ENCODE measurements at regions not wholly inside any gene's neighbourhood (a gene's known extent, or its start where the extent isn't known, plus 50 kb on each side); places are given as distances from the start of the nearest gene placed in this dataset.
"Not testable (repeated sequence)": the region's sequence is repeated elsewhere in the genome, so short reads cannot be mapped to it uniquely, and the experiment has no call there.

DNA sequence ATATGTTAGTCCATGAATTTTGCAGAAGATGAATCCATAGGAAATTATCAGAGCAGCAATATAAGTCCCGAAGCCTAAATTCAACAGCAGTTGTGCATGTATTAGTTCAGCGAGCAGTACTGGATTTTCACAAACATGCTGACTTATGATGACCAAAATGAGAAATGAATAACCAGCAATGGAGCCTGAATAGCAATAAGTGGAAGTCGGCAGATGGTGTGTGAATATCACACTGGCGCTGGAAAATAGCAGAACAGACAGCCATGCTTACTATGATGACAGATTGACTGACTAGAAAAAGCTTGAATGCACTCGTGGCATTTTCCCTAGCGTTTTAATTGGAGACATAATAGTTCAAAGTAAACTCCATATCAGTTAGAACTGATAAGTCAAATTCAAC lies 1114.5 kb downstream of the DSC3 start:
- in situ Hi-C loops (cut with HindIII; ENCODE audit: low pct_ligation_motif_present, low pct_unique_long_range_greater_than_20kb, low sequenced_read_pairs): no loop called here
- no peak for DNase-seq

DNA sequence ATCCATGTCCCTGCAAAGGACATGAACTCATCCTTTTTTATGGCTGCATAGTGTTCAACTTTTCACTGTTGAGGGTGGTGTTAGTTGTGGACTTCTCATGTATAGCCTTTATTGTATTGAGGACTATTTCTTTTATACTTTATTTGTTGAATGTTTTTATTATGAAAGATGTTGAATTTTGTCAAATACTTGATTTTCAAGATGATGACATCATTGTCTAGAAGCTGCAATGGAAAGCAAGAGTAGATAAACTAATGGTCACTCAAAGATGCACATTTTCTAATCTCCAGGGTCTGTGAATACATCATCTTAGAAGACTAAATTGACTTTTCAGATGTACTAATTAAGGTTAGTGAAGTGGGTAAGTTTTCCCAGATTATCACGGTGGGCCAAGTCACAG lies 1117.0 kb downstream of the DSC3 start:
- in situ Hi-C loops (cut with HindIII; ENCODE audit: low pct_ligation_motif_present, low pct_unique_long_range_greater_than_20kb, low sequenced_read_pairs): no loop called here
- no peak for DNase-seq

DNA sequence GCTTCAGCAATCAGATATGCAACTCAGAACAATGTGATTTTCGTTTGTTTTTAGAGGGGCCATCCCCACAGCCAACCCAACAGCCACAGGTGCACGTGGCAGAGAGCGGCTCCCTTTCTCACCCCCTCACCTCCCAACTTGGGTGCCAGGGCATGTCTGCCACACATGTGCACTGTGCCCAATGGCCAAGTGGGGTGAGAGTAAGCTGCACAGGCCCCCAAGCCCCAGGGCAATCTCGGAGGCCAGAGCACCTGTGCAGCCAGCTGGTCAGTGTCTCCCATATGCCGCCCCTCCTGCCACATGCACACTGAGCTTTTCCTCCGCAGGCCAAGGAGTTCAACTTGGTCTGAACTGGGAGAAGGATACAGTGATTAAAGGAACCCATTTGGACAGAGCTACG lies 1130.2 kb downstream of the DSC3 start:
- in situ Hi-C loops (cut with HindIII; ENCODE audit: low pct_ligation_motif_present, low pct_unique_long_range_greater_than_20kb, low sequenced_read_pairs): no loop called here
- DNase-seq: no peak

DNA sequence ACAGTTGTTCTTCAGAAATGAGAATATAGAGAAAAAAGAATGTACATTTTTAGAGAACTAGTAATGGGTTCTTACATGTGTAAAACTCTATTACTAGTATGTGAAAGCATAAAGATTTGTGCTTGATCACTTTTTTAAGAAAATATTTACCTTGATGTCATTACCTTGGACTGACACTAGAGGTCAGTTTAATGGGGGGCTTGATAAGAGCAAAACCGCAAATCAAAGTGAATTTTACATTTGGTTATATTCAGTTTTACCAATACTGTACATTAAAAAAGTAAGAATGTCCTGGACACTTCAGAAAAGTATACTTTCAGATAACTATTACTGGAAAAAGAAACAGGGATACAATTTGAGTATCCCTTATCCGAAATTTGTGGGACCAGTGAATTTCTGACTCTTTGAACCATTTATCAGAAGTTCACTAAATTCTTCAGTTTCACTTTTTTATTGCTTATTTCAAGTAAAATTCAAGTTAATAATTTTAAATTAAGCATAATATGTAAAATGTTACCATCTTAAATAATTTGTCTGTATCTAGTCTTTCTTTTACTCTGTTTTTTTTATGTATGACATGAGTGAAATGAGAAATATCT lies 1149.5 kb downstream of the DSC3 start:
- in situ Hi-C loops (cut with HindIII; ENCODE audit: low pct_ligation_motif_present, low pct_unique_long_range_greater_than_20kb, low sequenced_read_pairs): no loop called here
- peak; percentile 10 for DNase-seq

DNA sequence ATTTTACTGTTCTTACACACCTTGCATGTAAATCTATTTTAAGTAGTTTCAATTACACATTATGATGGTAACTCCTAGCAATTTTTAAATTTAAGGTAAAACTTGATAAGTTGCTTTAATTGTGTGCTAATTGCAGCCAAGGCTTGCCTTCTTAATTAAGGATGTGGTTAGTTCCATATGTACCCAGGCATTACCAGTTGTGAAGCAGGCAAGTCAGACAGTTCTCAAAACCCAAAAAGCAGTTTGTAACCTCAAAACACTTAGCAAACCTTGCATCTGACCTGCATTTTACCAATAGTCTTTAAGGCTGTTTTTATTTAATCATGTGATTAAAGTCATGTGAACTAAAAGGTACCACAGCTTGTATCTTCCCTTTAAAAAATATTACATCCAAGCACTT lies 1159.4 kb downstream of the DSC3 start:
- no peak for DNase-seq
- in situ Hi-C loops (cut with HindIII; ENCODE audit: low pct_ligation_motif_present, low pct_unique_long_range_greater_than_20kb, low sequenced_read_pairs): no loop called here

DNA sequence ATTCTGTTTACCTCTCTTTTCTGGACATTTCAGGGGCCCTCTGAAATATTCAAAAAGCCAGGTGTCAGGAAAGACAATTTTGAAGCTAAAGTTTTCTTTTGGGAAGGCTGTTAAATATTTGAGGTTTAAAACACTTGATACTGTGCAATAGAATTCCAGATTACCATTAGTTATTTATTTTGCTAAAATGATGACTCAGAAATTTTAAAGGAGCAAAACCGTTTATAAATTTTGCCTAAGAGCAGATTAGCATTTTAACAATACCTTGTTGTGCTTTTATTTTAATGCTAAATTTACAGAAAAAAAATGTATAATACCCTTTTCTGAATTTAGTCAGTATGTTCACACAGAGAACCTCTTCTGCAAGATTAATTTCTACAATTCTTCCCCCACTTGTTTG lies 1159.9 kb downstream of the DSC3 start:
- DNase-seq: no peak
- in situ Hi-C loops (cut with HindIII; ENCODE audit: low pct_ligation_motif_present, low pct_unique_long_range_greater_than_20kb, low sequenced_read_pairs): no loop called here

DNA sequence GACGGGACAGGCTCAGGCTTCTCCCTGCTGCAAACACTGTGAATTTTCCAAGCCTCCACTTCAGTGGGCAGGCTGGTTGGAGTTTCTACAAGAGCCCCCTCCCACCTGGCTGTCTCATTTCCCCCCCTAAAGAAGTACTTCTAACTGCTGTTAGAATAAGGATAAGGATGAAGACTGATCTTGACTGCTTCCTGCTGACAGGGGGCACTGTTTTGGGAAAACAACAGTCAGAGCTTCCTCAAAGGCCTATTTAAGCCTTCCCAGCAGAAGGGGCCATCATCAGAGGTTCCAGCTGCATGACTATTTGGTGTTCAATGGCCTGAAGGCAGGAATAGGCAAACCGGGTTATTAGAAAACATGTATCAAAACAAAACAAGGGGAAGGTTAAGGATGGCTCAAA lies 1162.8 kb downstream of the DSC3 start:
- in situ Hi-C loops (cut with HindIII; ENCODE audit: low pct_ligation_motif_present, low pct_unique_long_range_greater_than_20kb, low sequenced_read_pairs): no loop called here

DNA sequence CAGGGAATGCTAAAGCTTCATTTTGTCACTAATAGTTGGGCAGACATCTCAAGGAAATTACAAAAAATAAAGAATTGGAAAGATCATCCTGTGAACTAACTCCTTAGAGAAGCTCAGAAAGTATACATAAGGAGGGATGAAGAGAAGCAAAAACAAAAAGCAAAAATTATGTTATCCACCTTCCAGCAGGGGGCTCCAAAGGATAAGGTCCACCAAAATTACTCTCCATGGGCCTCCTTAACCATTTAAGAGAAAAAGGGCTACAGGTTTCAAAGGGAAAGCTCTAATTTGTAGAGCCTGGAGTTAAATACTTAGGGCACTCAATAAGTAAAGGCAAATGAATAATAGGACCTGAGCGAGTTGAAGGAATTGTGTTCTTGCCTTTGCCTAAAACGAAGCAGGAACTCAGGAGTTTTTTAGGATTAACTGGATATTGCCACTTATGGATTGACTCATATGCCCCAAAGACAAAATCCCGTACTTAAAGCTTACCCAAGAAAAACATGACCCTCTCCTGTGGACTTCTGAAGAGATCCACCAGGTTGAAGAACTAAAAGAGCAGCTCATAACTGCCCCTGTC lies 1167.9 kb downstream of the DSC3 start:
- peak; percentile 50 for DNase-seq
- in situ Hi-C loops (cut with HindIII; ENCODE audit: low pct_ligation_motif_present, low pct_unique_long_range_greater_than_20kb, low sequenced_read_pairs): no loop called here

More for the DNA sequence above, 1162.8 kb downstream of the DSC3 start:
- DNase-seq: no peak

DNA sequence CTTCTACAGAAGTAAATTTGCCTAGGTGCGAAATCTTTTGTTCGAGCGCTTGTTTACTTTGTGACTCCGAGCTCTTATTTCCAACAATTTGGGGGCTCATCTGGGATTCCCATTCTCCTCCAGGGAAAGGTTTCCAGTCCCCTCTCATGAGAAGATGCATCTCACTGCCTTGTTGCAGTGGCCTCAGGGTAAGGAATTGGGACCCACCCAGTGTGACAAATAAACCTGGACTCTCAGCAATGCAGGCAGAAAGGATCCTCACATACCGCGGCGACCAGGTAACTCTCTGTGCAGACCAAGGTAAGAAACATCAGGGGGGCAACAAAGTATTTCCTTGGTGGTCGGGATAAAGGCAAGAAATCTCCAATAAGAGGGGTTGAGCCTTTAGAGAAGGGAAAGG lies 1169.3 kb downstream of the DSC3 start:
- DNase-seq: no peak
- in situ Hi-C loops (cut with HindIII; ENCODE audit: low pct_ligation_motif_present, low pct_unique_long_range_greater_than_20kb, low sequenced_read_pairs): no loop called here

DNA sequence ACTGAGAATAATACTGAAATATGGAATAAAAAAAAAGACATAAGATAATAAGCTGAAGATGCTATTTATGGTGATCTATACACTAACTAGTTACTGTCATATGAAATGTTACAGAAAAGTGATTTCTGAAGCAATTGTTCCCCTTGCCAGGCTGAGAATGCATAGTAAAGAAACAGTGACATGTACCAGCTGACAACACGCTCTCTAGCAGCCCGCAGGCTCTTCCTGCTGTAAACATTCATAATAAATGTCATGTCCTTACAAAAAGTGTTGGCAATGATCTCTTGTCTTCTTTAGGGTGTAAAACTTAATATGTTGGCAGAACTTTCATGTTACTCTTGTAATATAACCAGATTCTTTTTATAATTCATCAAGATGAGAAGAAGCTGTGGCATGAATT lies 1171.3 kb downstream of the DSC3 start:
- in situ Hi-C loops (cut with HindIII; ENCODE audit: low pct_ligation_motif_present, low pct_unique_long_range_greater_than_20kb, low sequenced_read_pairs): no loop called here
- no peak for DNase-seq

DNA sequence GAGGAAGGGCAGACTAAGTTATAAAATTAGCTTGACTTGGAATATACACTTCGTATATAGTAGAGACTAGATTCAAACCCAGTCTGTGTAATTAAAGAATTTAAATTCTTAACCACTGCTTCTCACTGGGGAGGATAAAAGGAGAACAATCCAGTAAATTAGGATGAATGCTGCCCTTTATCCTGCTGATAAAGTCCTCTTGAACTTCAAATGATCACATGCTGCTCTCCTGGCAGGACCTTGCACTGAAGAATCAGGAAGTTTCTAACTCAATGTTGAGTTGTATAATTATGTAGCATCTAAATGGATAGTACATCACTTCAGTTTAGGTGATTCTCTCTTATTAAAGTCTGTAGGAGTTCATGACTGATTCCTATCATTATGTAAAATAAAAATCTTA lies 1179.7 kb downstream of the DSC3 start:
- DNase-seq: no peak
- in situ Hi-C loops (cut with HindIII; ENCODE audit: low pct_ligation_motif_present, low pct_unique_long_range_greater_than_20kb, low sequenced_read_pairs): no loop called here

DNA sequence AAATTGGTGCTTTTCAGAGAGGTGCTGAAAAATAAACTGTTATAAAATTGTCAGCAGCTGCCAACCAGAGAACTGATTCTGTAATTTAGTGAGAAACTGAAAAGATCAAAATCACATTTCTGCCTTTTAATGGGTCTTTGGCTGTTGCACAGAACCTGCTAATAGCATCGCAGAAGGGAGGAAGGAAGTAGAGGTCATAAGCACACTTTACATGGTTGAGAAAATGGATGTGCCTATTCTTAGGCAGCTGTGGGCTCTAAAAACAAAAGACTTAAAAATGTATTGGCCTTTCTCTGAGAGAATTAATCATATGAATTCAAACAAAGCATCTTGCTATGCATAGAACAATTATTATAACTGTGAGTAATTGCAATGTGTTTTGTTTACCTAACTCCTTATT lies 1186.9 kb downstream of the DSC3 start:
- DNase-seq: no peak
- in situ Hi-C loops (cut with HindIII; ENCODE audit: low pct_ligation_motif_present, low pct_unique_long_range_greater_than_20kb, low sequenced_read_pairs): no loop called here

DNA sequence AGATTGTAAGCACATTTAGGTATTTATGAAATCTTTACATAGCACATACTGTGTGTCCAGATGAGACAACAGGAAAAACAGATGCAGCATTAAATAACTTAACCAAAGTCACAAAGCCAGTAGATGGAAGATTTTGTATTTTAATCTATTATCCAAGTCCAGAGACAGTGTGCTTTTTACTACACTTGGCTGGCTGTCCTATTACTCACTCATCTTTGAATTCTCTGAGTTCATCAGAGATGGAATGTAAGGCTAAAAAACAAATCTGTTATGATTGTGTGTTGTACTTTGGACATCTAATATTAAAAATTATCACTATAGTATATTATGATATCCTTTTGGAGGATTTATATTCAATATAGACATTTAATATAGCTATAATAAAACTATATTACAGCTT lies 1189.4 kb downstream of the DSC3 start:
- in situ Hi-C loops (cut with HindIII; ENCODE audit: low pct_ligation_motif_present, low pct_unique_long_range_greater_than_20kb, low sequenced_read_pairs): no loop called here
- DNase-seq: no peak

DNA sequence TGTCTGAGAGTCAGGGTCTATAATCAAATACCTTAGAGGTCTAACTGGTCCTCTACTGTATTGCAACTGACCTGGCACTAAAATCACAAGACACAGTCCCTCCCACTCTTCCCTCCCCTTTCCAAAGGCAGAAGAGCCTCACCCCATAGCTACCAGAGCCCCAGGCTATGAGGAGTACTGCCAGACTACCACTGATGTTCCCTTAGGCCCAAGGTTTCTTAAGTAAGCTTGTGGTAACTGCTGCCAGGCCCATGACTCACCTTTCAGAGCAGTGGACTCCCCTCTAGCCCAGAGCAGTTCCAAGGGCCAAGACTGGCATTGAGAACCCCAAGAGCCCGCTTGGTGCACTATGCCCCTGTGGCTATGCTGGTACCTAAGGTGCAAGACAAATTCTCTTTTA lies 1193.4 kb downstream of the DSC3 start:
- no peak for DNase-seq
- in situ Hi-C loops (cut with HindIII; ENCODE audit: low pct_ligation_motif_present, low pct_unique_long_range_greater_than_20kb, low sequenced_read_pairs): no loop called here

DNA sequence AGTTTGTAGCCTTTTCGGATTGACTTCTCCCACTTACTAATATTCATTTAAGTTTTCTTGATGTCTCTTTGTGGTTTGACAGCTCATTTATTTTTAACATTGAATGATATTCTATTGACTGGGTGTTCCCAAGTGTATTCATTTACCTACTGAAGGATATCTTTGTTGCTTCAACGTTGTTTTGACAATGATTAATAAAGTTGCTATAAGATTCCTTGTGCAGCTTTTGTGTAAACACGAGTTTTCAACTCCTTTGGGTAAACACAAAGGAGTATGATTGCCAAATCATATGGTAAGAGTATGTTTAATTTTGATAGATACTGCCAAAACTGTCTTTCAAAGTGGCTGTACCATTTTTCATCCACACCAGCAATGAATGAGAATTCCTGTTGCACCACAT lies 1200.9 kb downstream of the DSC3 start:
- in situ Hi-C loops (cut with HindIII; ENCODE audit: low pct_ligation_motif_present, low pct_unique_long_range_greater_than_20kb, low sequenced_read_pairs): no loop called here
- no peak for DNase-seq

DNA sequence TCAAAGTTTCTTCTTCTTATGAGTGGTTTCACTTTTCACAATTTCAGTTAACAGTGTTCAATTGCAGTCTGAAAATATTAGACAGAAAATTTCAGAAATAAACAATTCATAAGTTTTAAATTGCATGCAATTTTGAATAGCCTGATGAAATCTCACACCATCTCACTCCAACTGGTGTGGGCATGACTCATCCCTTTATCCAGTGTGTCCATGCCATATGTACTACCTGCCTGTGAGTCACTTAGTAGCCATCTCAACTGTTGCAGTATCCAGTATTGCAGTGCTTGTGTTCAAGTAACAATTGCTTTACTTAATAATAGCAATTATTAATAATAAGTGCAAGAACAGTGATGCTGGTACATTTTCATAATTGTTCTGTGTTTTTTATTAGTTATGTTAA lies 1202.5 kb downstream of the DSC3 start:
- DNase-seq: peak; percentile 72
- in situ Hi-C loops (cut with HindIII; ENCODE audit: low pct_ligation_motif_present, low pct_unique_long_range_greater_than_20kb, low sequenced_read_pairs): no loop called here

DNA sequence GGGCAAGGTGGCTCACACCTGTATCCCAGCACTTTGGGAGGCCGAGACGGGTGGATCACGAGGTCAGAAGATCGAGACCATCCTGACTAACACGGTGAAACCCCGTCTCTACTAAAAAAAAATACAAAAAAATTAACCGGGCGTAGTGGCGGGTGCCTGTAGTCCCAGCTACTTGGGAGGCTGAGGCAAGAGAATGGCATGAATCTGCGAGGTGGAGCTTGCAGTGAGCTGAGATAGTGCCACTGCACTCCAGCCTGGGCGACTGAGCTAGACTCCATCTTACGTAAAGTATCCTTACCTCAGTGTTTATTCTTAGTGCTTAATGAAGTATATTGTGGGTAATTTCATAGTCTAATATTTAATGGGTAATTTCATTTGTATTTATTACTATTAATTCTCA lies 1203.6 kb downstream of the DSC3 start:
- in situ Hi-C loops (cut with HindIII; ENCODE audit: low pct_ligation_motif_present, low pct_unique_long_range_greater_than_20kb, low sequenced_read_pairs): not testable (repeated sequence)

DNA sequence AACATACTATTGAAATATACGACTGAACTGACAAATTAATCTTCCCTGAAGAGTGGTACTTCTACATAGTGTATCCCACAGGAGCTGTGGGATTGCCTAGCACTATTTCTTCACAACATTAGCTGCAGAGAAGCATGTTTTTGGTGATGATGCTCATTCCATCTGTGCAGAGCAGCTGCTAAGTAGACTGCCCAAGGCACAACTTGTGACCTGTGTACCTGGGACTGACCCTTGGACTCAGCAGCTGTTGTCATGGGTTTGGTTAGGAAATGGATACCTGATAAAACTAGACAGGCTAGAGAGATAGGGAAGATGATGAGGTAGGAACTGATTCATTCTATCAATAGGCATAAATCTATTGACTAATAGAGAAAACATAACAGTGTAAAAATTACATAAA lies 1204.0 kb downstream of the DSC3 start:
- DNase-seq: no peak
- in situ Hi-C loops (cut with HindIII; ENCODE audit: low pct_ligation_motif_present, low pct_unique_long_range_greater_than_20kb, low sequenced_read_pairs): no loop called here

More for the DNA sequence above, 1203.6 kb downstream of the DSC3 start:
- DNase-seq: not testable (repeated sequence)

DNA sequence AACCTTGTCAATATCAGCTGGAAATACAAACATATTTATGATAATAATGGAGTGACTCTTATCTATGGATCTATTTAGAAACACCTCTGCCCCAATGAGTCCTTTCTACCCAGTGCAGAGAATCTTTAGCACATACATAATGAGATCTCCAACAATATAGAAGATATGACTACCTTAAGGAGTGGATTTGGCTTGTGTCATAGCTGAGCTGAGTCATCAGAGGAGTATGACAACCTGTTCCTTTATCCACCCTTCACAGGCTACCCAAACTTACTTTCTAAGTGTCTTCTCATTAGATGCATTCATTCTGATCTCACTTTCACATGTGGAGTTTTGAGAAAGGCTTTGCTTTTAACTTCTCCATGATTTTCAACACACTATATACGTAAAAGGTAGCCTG lies 1218.9 kb downstream of the DSC3 start:
- in situ Hi-C loops (cut with HindIII; ENCODE audit: low pct_ligation_motif_present, low pct_unique_long_range_greater_than_20kb, low sequenced_read_pairs): no loop called here
- no peak for DNase-seq

DNA sequence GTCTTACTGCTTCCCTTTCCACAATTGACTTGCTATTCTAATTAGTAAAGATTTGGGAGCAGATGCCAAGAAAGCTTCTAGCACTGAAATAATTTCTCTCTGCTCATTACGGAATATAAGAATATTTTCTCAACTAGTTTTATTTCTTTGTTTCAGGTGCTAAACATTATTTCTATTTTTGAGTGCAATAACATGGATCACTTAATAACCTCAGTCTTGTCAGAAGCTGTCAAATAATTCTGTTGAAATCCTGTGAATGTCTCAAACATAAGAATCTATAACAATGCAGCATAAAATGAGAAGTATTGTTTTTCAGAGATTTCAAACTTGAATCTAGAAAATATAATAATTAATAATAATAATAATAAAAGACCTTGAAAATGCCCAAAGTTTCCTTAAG lies 1221.0 kb downstream of the DSC3 start:
- DNase-seq: no peak
- in situ Hi-C loops (cut with HindIII; ENCODE audit: low pct_ligation_motif_present, low pct_unique_long_range_greater_than_20kb, low sequenced_read_pairs): no loop called here

DNA sequence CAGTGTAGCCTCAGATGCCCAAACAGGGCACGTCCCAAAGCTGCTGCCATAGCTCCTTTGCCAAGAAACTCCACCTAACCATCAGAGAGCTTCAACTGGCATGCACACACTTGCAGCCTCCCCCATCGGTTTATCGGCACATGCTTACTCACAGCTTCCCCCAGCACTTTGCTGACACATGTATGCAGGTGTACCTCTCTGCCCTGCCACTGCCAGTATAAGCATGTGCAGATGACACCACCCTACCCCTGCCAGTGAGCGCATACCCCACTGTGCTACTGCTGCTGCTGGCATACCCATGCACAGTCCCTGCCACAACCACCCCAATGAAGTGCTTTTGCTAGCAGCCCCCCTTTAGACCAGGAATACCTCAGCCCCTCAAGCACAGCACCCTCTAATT lies 1231.0 kb downstream of the DSC3 start:
- DNase-seq: no peak
- in situ Hi-C loops (cut with HindIII; ENCODE audit: low pct_ligation_motif_present, low pct_unique_long_range_greater_than_20kb, low sequenced_read_pairs): no loop called here

Measured in ACHN (cell line).